ENCODE measurements at regions not wholly inside any gene's neighbourhood (a gene's known extent, or its start where the extent isn't known, plus 50 kb on each side); places are given as distances from the start of the nearest gene placed in this dataset.
"Not testable (repeated sequence)": the region's sequence is repeated elsewhere in the genome, so short reads cannot be mapped to it uniquely, and the experiment has no call there.

- TF ChIP-seq CTCF (conservative IDR thresholded peaks at IDR 0.05; ENCODE audit: low read depth, low read length); BHLHE40 (IDR thresholded peaks at IDR 0.05; ENCODE audit: low read depth, low read length); POLR2A (IDR thresholded peaks at IDR 0.05; ENCODE audit: low read depth, low read length); ELK1 (IDR thresholded peaks at IDR 0.05; ENCODE audit: borderline replicate concordance, low read depth, low read length); USF2 (IDR thresholded peaks at IDR 0.05; ENCODE audit: low read depth, low read length); MAZ (IDR thresholded peaks at IDR 0.05; ENCODE audit: borderline replicate concordance, low read depth, low read length): not testable (repeated sequence)
Observed at GRCh38 chr2:180234991-180235390, 227.9 kb upstream of the CWC22 start.
